C4-2B (cell line): ENCODE measurements at regions not wholly inside any gene's neighbourhood (a gene's known extent, or its start where the extent isn't known, plus 50 kb on each side); places are given as distances from the start of the nearest gene placed in this dataset.

ENCODE experiments used
- CTCF ChIP-seq: fragments of 450-650 bp; conservative IDR thresholded peaks from 2 replicates; pipeline ENCODE4 v1.5.1; 2017; ENCODE audit warnings: mild to moderate bottlenecking
- ZFX ChIP-seq: fragments of 450-650 bp; IDR thresholded peaks from 2 replicates; pipeline ENCODE4 v1.6.1; 2017

DNA sequence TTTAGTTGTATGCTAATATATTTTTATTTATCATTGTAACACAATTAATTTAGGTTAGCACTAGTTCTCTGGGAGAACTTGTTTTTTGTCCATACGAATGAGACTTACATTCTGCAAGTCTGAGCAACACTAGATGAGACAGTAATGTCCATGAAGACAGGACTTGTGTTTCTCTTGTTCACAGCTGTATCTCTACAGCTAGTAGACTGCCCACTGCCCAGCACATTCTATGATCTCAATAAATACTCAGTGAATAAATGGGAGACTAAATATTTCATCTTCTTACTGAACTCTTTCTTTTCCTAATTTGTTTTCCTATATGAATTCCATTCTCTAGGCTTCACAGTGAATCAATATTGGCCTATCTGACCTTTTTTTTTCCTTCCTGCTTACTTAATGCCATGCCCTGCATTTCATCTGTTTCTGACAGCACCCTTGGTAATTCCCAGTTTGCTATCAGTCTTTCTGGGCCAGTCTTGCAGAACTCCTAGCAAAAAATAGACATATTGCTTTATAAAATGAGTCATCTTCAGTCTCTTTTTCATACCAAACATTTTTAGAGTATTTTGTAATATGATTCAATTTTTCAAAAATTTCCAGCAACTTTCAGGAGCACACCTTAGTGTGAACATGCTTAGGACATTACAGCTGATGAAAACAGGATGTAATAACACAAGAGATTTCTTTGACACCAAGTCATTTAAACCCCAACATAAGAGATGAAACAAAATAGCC lies 185.5 kb upstream of the ATP2B1 start:
- TF ChIP-seq CTCF (no peak), ZFX (no peak)
